Kidney capillary endothelial cell (primary cell): ENCODE measurements at regions not wholly inside any gene's neighbourhood (a gene's known extent, or its start where the extent isn't known, plus 50 kb on each side); places are given as distances from the start of the nearest gene placed in this dataset.

Experiments
- DNase-seq: peaks from one replicate; pipeline ENCODE4 v3.0.0-alpha.2; 2018; ENCODE audit warnings: low spot score

GRCh38 chr11:8799273-8799672 is 111.7 kb upstream of the AKIP1 start:
- DNase-seq = no peak

DNA sequence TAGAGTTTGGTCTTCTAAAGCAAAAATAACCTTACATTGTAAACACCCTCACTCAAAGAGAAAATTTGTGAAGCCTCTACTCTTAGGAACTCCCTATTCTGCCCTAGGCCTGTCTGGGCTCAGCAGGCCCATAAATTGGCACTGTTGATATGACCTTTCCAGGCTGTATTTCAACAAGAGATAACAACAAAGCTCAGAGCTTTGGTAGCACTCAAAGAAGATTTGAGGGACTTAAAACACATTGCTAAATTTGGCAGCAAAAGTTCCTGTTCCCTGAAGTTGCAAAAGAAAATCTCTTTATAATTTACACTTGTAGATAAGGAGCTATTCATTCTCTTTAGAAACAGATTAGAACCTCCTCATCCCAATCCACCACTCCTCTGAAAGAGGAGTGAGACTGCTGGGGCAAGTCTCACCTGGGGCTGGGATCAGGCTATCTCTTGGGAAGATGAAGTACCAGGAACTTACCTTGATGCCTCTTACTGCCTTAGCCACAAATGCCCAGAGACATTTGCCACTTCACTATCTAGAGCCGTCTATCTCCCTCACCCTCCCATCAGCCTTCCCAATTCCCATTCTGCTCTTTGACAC is 110.4 kb upstream of the AKIP1 start:
- no peak for DNase-seq

- DNase-seq = no peak
Observed at GRCh38 chr11:8801121-8801520, 109.9 kb upstream of the AKIP1 start.

- DNase-seq = no peak
Observed at GRCh38 chr11:8802251-8802650, 108.7 kb upstream of the AKIP1 start.

- no peak for DNase-seq
Observed at GRCh38 chr11:8803973-8804372, 107.0 kb upstream of the AKIP1 start.

- no peak for DNase-seq
Observed at GRCh38 chr11:8805296-8805695, 105.7 kb upstream of the AKIP1 start.

DNA sequence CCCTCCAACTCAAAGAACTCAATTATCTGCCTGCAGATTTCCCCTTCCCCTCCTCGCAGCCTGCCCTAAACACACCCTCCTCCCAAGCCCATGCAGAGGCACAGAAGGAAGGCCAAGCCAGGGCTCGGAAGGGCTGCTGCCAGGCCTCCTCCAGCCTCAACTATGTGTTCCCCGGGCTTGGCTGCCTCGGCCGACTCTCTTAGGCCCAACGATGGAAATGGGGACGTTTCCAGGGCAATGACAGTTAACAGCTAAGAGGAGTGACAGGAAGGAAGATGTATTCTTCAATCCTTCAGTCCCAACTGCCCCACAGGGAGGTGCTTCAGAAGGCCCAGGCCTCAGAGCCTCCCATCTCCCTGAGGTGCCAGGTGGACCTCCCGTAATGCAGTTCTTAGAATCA is 104.0 kb upstream of the AKIP1 start:
- DNase-seq = no peak

- DNase-seq = no peak
Observed at GRCh38 chr11:8807544-8808225, 103.3 kb upstream of the AKIP1 start.

GRCh38 chr11:8808226-8808585 is 102.8 kb upstream of the AKIP1 start:
- DNase-seq = no peak

DNA sequence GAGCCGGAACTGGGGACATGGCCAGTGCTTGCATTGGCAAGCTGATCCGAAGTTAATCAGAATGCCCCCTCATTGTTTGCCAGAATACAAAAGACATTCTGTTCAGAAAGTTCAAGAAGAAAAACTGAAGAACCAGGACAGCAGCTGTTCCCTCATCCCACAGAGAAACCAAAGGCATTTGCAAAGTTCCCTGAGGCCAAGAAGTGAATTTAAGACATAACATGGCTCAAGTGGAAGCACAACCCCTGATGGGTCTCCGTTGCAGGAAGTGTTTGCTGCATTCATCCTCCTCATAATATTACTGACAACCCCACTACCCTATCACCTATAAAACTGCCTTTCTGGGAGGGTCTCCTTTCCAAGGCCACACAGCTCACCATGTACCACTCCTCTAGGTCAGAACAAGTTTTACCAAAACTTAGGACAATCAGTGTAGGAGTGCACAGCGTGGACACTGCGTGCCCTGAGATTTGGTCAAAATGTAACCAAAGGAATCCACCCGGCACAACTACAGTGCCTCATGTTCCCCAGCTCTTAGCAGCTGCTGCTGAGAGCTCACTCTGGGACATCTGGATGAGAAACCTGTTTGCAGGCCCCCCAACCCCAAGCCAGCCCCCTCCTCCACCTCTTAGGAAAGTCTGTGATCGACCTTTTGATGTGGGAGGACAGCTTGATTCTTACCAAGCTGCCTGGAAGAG is 101.6 kb upstream of the AKIP1 start:
- no peak for DNase-seq

- DNase-seq = no peak
Observed at GRCh38 chr11:8809939-8810539, 101.0 kb upstream of the AKIP1 start.

DNA sequence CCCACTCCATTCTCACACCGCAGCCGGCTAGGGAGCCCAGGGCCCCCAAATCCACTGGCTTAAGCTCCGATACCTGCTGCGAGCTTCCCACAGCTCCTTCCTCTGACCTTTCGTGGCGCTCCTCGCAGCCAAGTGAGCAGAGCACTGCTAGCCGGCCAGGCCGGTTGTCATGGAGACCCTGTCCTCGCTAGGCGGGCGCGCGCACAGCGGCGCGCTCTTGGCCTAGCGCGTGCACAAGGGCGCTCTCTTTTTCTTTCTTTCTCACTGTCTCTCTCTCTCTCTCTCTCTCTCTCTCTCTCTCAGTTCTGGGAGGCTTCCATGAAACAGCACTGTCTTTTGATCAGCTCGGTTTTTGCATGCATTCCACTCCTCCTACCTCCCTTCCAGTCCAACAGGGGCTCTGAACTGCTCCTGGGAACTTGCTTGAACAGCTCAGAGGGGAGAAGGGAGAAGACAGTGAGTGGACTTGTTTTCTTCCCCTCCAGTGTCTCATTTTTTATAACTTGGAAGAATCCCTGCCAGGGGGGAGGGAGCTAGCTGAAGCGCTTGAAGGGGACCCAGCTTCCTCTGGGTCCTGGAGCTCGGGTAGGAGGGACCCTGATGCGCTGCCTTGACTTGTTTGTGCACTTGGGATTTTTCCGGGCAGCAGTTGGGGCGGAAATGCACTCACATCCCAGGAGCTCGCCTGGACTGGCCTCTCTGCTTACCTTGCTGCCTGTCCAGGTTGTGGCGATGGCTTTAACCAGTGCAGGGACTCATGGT is 100.3 kb upstream of the AKIP1 start:
- peak; percentile 54 for DNase-seq

- DNase-seq = no peak
Observed at GRCh38 chr11:8811571-8811970, 99.4 kb upstream of the AKIP1 start.

GRCh38 chr11:8812438-8812837 is 98.6 kb upstream of the AKIP1 start:
- no peak for DNase-seq

- peak; percentile 83 for DNase-seq
Observed at GRCh38 chr11:8813658-8814057, 97.3 kb upstream of the AKIP1 start.

DNA sequence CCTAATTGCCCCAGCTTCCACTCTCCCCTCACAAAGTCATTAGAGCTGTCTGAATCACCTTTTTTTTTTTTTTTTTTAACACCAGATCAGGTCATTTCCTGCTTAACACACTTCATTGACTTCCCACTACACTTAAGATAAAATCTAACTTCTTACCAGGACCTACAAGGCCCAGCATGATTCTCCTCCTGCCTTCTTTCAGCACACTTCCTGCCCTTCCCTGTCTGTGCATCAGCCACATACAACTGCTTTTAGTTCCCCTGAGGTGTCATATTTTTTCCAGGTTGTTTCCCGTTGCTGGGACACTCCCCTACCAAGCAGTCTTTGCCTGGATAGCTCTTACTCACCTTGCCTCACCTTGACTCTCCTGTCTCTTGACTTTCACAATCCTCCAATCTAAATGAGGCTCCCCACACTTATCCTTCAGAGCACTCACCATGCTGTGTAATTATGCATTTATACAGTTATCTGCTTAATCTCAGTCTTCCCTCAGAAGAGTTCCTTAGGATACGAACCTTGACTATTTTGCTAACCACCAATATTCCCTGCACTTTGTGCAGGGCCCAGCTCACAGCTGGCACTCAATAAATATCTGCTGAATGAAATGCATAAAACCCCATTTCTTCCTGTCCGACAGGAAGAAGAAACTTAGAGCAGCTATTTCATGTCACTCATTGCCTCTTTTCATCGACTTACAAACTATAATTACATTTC is 96.6 kb upstream of the AKIP1 start:
- DNase-seq = peak; percentile 48

GRCh38 chr11:8814923-8815240 is 96.1 kb upstream of the AKIP1 start:
- no peak for DNase-seq

GRCh38 chr11:8818421-8818820 is 92.6 kb upstream of the AKIP1 start:
- DNase-seq = no peak

GRCh38 chr11:8820401-8820800 is 90.6 kb upstream of the AKIP1 start:
- DNase-seq = no peak

GRCh38 chr11:8822469-8822868 is 88.5 kb upstream of the AKIP1 start:
- no peak for DNase-seq

DNA sequence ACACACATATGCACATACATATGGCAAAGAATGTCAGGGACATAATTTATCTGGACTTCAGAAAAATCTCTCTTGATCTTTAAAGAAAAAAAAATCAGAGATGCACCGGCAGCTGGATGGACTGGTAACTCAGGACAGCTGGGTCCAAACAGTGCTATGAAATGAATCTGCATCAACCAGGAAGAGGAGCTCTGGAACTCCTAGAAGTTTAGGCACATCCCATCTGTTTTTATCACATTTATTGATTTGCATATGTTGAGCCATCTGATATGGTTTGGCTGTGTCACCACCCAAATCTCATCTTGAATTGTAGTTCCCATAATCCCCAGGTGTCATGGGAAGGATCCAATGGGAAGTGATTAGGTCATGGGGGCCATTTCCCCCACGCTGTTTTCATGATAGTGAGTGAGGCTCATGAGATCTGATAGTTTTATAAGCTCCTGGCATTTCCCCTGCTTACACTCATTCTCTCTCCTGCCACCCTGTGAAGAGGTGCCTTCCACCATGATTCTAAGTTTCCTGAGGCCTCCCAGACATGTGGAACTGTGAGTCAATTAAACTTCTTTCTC is 87.7 kb upstream of the AKIP1 start:
- DNase-seq = no peak
